Progenitor cell of endocrine pancreas (in vitro differentiated cells): ENCODE measurements at regions not wholly inside any gene's neighbourhood (a gene's known extent, or its start where the extent isn't known, plus 50 kb on each side); places are given as distances from the start of the nearest gene placed in this dataset.
A peak's percentile ranks its signal among the peaks of the same experiment; 100 is the strongest.

Experiments used
- DNase-seq: peaks from one replicate; pipeline ENCODE4 v3.0.0; 2021; ENCODE audit warnings: low spot score; ENCODE audit not compliant: unreplicated experiment
- H3K27ac Mint-ChIP-seq: 2 replicates; pipeline ENCODE4 v1.8.0; 2021; ENCODE audit warnings: mild to moderate bottlenecking, moderate library complexity, mixed read lengths
- H3K27me3 Mint-ChIP-seq: 2 replicates; pipeline ENCODE4 v1.8.0; 2021; ENCODE audit warnings: mixed read lengths
- H3K36me3 Mint-ChIP-seq: 2 replicates; pipeline ENCODE4 v1.8.0; 2022; ENCODE audit warnings: mixed read lengths; ENCODE audit not compliant: insufficient read depth
- H3K4me1 Mint-ChIP-seq: 2 replicates; pipeline ENCODE4 v1.8.0; 2021; ENCODE audit warnings: low read depth, mixed read lengths
- H3K4me3 Mint-ChIP-seq: 2 replicates; pipeline ENCODE4 v1.8.0; 2021; ENCODE audit warnings: low read depth, mild to moderate bottlenecking, moderate library complexity, mixed read lengths
- H3K9me3 Mint-ChIP-seq: 2 replicates; pipeline ENCODE4 v1.8.0; 2021; ENCODE audit warnings: low read depth, mixed read lengths
- CTCF ChIP-seq: fragments of 200-600 bp; sonication (generic); IDR thresholded peaks from one replicate; pipeline ENCODE4 v1.5.0; 2021; ENCODE audit warnings: antibody characterized with exemption, mild to moderate bottlenecking; ENCODE audit not compliant: unreplicated experiment

- Mint-ChIP-seq H3K9me3 (no peaks in the 10 kb centered on the region), H3K4me3 (no peak overlapping the region), H3K4me1 (peaks cover 13% of the 10 kb centered on the region), H3K36me3 (no peaks in the 10 kb centered on the region), H3K27me3 (no peaks in the 10 kb centered on the region), H3K27ac (no peak overlapping the region)
- TF ChIP-seq CTCF: no peak
- DNase-seq: no peak
These were observed 287.0 kb upstream of the IGFBP3 start for GRCh38 chr7:46207931-46208634.

- Mint-ChIP-seq H3K4me1 (peaks cover 13% of the 10 kb centered on the region), H3K27ac (no peak overlapping the region), H3K4me3 (no peak overlapping the region), H3K36me3 (no peaks in the 10 kb centered on the region), H3K9me3 (no peaks in the 10 kb centered on the region), H3K27me3 (no peaks in the 10 kb centered on the region)
- no peak for DNase-seq
- TF ChIP-seq CTCF: no peak
These were observed 285.5 kb upstream of the IGFBP3 start for GRCh38 chr7:46206476-46207060.

GRCh38 chr7:46205478-46205877 lies 284.4 kb upstream of the IGFBP3 start:
- Mint-ChIP-seq H3K4me3 (no peak overlapping the region), H3K9me3 (no peaks in the 10 kb centered on the region)
- TF ChIP-seq CTCF: no peak

GRCh38 chr7:46203926-46204325 lies 282.9 kb upstream of the IGFBP3 start:
- H3K4me3 Mint-ChIP-seq: no peak overlapping the region
- H3K9me3 Mint-ChIP-seq: no peaks in the 10 kb centered on the region
- TF ChIP-seq CTCF: no peak
- H3K27me3 Mint-ChIP-seq: no peaks in the 10 kb centered on the region
- H3K4me1 Mint-ChIP-seq: peaks cover 13% of the 10 kb centered on the region
- H3K36me3 Mint-ChIP-seq: no peaks in the 10 kb centered on the region
- H3K27ac Mint-ChIP-seq: peak overlapping the region; percentile 4
- DNase-seq: no peak

More at GRCh38 chr7:46205478-46205877, 284.4 kb upstream of the IGFBP3 start:
- Mint-ChIP-seq H3K4me1 (peaks cover 13% of the 10 kb centered on the region), H3K36me3 (no peaks in the 10 kb centered on the region), H3K27ac (peak overlapping the region; percentile 78), H3K27me3 (no peaks in the 10 kb centered on the region)
- no peak for DNase-seq

- TF ChIP-seq CTCF: no peak
- Mint-ChIP-seq H3K27ac (no peak overlapping the region), H3K27me3 (no peaks in the 10 kb centered on the region), H3K4me1 (peaks cover 6% of the 10 kb centered on the region), H3K36me3 (no peaks in the 10 kb centered on the region), H3K4me3 (no peak overlapping the region), H3K9me3 (no peaks in the 10 kb centered on the region)
- no peak for DNase-seq
These were observed 281.3 kb upstream of the IGFBP3 start for GRCh38 chr7:46202379-46202778.
